ENCODE measurements at regions not wholly inside any gene's neighbourhood (a gene's known extent, or its start where the extent isn't known, plus 50 kb on each side); places are given as distances from the start of the nearest gene placed in this dataset.

DNA sequence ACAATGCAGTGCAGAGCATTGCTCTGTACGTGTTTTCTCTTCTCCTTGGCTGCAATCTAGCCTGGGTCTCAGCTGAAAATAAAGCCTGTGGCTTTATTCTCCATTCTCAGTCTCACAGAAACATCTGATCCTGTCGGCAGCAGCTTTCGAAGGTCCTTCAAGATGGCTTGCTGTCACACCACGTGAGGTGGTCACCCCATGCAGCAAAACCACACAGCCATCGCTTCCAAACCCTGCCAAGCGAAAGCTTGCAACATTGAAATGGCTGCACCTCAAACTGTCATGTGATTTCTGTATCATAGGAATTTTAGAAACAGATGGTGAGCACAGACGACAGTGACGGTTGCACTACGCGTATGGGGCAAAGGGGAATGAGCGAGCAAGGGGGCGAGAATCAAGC is 98.5 kb upstream of the SMARCA2 start (continued):
- TF ChIP-seq, protein P1, sequence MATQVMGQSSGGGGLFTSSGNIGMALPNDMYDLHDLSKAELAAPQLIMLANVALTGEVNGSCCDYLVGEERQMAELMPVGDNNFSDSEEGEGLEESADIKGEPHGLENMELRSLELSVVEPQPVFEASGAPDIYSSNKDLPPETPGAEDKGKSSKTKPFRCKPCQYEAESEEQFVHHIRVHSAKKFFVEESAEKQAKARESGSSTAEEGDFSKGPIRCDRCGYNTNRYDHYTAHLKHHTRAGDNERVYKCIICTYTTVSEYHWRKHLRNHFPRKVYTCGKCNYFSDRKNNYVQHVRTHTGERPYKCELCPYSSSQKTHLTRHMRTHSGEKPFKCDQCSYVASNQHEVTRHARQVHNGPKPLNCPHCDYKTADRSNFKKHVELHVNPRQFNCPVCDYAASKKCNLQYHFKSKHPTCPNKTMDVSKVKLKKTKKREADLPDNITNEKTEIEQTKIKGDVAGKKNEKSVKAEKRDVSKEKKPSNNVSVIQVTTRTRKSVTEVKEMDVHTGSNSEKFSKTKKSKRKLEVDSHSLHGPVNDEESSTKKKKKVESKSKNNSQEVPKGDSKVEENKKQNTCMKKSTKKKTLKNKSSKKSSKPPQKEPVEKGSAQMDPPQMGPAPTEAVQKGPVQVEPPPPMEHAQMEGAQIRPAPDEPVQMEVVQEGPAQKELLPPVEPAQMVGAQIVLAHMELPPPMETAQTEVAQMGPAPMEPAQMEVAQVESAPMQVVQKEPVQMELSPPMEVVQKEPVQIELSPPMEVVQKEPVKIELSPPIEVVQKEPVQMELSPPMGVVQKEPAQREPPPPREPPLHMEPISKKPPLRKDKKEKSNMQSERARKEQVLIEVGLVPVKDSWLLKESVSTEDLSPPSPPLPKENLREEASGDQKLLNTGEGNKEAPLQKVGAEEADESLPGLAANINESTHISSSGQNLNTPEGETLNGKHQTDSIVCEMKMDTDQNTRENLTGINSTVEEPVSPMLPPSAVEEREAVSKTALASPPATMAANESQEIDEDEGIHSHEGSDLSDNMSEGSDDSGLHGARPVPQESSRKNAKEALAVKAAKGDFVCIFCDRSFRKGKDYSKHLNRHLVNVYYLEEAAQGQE (IDR thresholded peaks at IDR 0.05; ENCODE audit: unreplicated experiment): no peak
- TF ChIP-seq ZNF114 (CRISPR knock-in tag; IDR thresholded peaks at IDR 0.05): no peak
- TF ChIP-seq, protein P2, sequence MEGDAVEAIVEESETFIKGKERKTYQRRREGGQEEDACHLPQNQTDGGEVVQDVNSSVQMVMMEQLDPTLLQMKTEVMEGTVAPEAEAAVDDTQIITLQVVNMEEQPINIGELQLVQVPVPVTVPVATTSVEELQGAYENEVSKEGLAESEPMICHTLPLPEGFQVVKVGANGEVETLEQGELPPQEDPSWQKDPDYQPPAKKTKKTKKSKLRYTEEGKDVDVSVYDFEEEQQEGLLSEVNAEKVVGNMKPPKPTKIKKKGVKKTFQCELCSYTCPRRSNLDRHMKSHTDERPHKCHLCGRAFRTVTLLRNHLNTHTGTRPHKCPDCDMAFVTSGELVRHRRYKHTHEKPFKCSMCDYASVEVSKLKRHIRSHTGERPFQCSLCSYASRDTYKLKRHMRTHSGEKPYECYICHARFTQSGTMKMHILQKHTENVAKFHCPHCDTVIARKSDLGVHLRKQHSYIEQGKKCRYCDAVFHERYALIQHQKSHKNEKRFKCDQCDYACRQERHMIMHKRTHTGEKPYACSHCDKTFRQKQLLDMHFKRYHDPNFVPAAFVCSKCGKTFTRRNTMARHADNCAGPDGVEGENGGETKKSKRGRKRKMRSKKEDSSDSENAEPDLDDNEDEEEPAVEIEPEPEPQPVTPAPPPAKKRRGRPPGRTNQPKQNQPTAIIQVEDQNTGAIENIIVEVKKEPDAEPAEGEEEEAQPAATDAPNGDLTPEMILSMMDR (conservative IDR thresholded peaks at IDR 0.05; ENCODE audit: low read depth in 2 of 2): no peak
- no peak for TF ChIP-seq ZNF331 (CRISPR knock-in tag; IDR thresholded peaks at IDR 0.05; ENCODE audit: low read depth)
- no peak for TF ChIP-seq NANOG (IDR thresholded peaks at IDR 0.05; ENCODE audit: borderline replicate concordance)

DNA sequence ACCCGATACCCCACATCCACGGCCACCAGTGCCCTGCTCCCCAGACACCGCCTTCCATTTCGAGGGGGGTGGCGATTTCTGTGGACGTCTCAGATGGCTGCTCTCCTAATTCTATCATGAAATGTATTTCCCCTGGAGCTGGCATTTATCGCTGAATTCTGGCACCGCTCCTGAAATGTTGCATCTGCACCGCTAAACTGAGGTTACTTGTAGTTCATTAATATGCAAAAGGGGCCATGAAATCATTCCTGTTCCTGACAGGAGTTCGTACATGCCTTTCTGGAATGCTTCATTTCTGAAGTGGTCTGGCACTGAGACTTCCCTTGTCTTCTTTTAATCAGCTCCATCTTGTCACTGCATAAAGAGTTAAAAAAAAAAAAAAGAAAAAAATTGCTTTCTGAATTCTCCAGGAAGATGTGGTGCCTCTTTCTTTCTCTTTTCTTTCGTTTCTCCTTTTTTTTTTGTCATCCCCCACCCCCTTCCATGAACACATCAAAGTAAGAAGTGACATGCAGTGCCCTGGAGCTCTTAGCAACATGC is 97.7 kb upstream of the SMARCA2 start:
- no peak overlapping the region for H3K4me3 Mint-ChIP-seq
- H3K27me3 ChIP-seq (ENCODE audit: insufficient read depth): no peaks in the 10 kb centered on the region
- H3F3A ChIP-seq (replicated peaks; ENCODE audit: low read depth): no peaks in the 10 kb centered on the region
- no peak overlapping the region for H3K27ac Mint-ChIP-seq
- peaks cover 23% of the 10 kb centered on the region for H3K4me1 Mint-ChIP-seq
- H3K9me2 ChIP-seq (ENCODE audit: insufficient read depth): no peaks in the 10 kb centered on the region
- peak overlapping the region; percentile 6; the same call in 1 of the 2 replicates for H2AFZ ChIP-seq
- H3K36me3 Mint-ChIP-seq (ENCODE audit: low read depth): no peaks in the 10 kb centered on the region; the same call in 2 of the 3 replicates
- H3K4me1 ChIP-seq (ENCODE audit: insufficient read depth): peaks cover 28% of the 10 kb centered on the region
- H3K4me3 ChIP-seq: no peak overlapping the region
- no peak overlapping the region for H3K27ac ChIP-seq (ENCODE audit: low read depth)
- no peaks in the 10 kb centered on the region for H3K36me3 ChIP-seq (ENCODE audit: insufficient read depth)
- peaks cover 4% of the 10 kb centered on the region for H3K27me3 Mint-ChIP-seq (ENCODE audit: insufficient read depth, low read depth, poor library complexity)
- H3K9me3 Mint-ChIP-seq: no peaks in the 10 kb centered on the region
- H4K20me1 ChIP-seq (replicated peaks; ENCODE audit: insufficient read depth): no peaks in the 10 kb centered on the region
- no peaks in the 10 kb centered on the region for H3K79me2 ChIP-seq (replicated peaks; ENCODE audit: insufficient read depth)
- ATAC-seq (no peak), DNase-seq (ENCODE audit: low spot score) (no peak)
- H3K4me2 ChIP-seq: peak overlapping the region; percentile 54
- TF ChIP-seq CREB1 (CRISPR knock-in tag; IDR thresholded peaks at IDR 0.05; ENCODE audit: low read depth): no peak
- no peak for TF ChIP-seq EZH2 (IDR thresholded peaks at IDR 0.05; ENCODE audit: low read depth, unreplicated experiment)
- no peak for TF ChIP-seq STAT1 (IDR thresholded peaks at IDR 0.05; ENCODE audit: unreplicated experiment)
- TF ChIP-seq, protein P2 (conservative IDR thresholded peaks at IDR 0.05; ENCODE audit: low read depth in 2 of 2): no peak
- TF ChIP-seq, protein P3, sequence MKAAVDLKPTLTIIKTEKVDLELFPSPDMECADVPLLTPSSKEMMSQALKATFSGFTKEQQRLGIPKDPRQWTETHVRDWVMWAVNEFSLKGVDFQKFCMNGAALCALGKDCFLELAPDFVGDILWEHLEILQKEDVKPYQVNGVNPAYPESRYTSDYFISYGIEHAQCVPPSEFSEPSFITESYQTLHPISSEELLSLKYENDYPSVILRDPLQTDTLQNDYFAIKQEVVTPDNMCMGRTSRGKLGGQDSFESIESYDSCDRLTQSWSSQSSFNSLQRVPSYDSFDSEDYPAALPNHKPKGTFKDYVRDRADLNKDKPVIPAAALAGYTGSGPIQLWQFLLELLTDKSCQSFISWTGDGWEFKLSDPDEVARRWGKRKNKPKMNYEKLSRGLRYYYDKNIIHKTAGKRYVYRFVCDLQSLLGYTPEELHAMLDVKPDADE (IDR thresholded peaks at IDR 0.05): no peak
- TF ChIP-seq EZH2phosphoT487 (IDR thresholded peaks at IDR 0.05; ENCODE audit: unreplicated experiment): no peak
- TF ChIP-seq ZNF331 (CRISPR knock-in tag; IDR thresholded peaks at IDR 0.05; ENCODE audit: low read depth): no peak

Measured in GM23338 (cell line).